Transverse colon (tissue), 4 donors: ENCODE measurements at regions not wholly inside any gene's neighbourhood (a gene's known extent, or its start where the extent isn't known, plus 50 kb on each side); places are given as distances from the start of the nearest gene placed in this dataset.

Experiments used
- DNase-seq: peaks from one replicate; pipeline ENCODE4 v3.0.0-alpha.2; 2019
- H3K27ac ChIP-seq, 4 donors: fragments of 200-600 bp; sonication (generic); 2 replicates each; pipeline ENCODE4 v1.5.1; 2016 to 2018; ENCODE audit warnings: inconsistent platforms in 4 of 4
- H3K27me3 ChIP-seq: fragments of 200-600 bp; sonication (generic); 2 replicates; pipeline ENCODE4 v1.5.1; 2017; ENCODE audit warnings: inconsistent platforms
- H3K36me3 ChIP-seq, 4 donors: fragments of 200-600 bp; sonication (generic); 2 replicates each; pipeline ENCODE4 v1.5.1; 2017 to 2019; ENCODE audit warnings: inconsistent platforms in 4 of 4
- H3K4me1 ChIP-seq, 4 donors: fragments of 200-600 bp; sonication (generic); 2 replicates each; pipeline ENCODE4 v1.5.1; 2017 to 2020; ENCODE audit warnings: inconsistent platforms in 4 of 4
- H3K4me3 ChIP-seq, 4 donors: fragments of 200-600 bp; sonication (generic); 1 replicate in 1 of 4; 2 replicates in 3 of 4; pipeline versions ENCODE4 v1.5.1 to v1.6.1; 2017 to 2019; ENCODE audit warnings: inconsistent platforms in 4 of 4
- H3K9me3 ChIP-seq, 2 donors: fragments of 200-600 bp; sonication (generic); 2 replicates each; pipeline ENCODE4 v1.5.1; 2017 to 2019; ENCODE audit warnings: inconsistent platforms in 2 of 2
- CTCF ChIP-seq, 5 experiments: fragments of 200-600 bp in 3 of 5; fragments of 450-650 bp in 2 of 5; sonication (generic) in 3 of 5; IDR thresholded peaks; 1 replicate in 2 of 5; 2 replicates in 3 of 5; pipeline ENCODE4 v1.5.1; 2016 to 2017; ENCODE audit warnings: antibody characterized with exemption in 5 of 5, inconsistent platforms in 3 of 5, mild to moderate bottlenecking in 2 of 5, moderate library complexity in 1 of 5
- EP300 ChIP-seq: sonication (generic); formaldehyde crosslinking; IDR thresholded peaks from one replicate; pipeline ENCODE4 v1.6.1; 2017; ENCODE audit warnings: antibody characterized with exemption, low read depth
- POLR2A ChIP-seq: fragments of 450-650 bp; IDR thresholded peaks from one replicate; pipeline ENCODE4 v1.6.1; 2016; ENCODE audit warnings: antibody characterized with exemption, mild to moderate bottlenecking, moderate library complexity
- POLR2AphosphoS5 ChIP-seq, 3 donors: sonication (generic); formaldehyde crosslinking; IDR thresholded peaks; one replicate each; pipeline ENCODE4 v1.6.1; 2016; ENCODE audit warnings: antibody characterized with exemption in 3 of 3
- WGBS, 2 donors: methylation state at CpG; one replicate each; pipeline ENCODE4 v1.1.5; 2018; ENCODE audit warnings: low coverage in 1 of 2; 5-methylcytosine and 5-hydroxymethylcytosine counted together
- in situ Hi-C, 4 donors: fragments of 200-750 bp; cut with MboI; loops; one replicate each; pipeline versions ENCODE4 v1.15.0 to v1.15.1; 2017; ENCODE audit warnings: low sequenced_read_pairs in 3 of 4, low pct_ligation_motif_present in 1 of 4, low pct_unique_long_range_greater_than_20kb in 1 of 4
- intact Hi-C: fragments of 100-400 bp; cut with DNase I; formaldehyde crosslinking; loops from one replicate; pipeline ENCODE4 v1.15.1; 2023; ENCODE audit warnings: low total_unique reads

GRCh38 chr10:36087006-36088005, 445.2 kb upstream of the FZD8 start:
- H3K27ac ChIP-seq = no peak overlapping the region
- in situ Hi-C loops (no loop called here), intact Hi-C loops (no loop called here)
- no peaks in the 10 kb centered on the region for H3K27me3 ChIP-seq
- H3K36me3 ChIP-seq = no peaks in the 10 kb centered on the region
- TF ChIP-seq EP300 (no peak), POLR2AphosphoS5 (IDR thresholded peaks at IDR 0.05) (no peak), CTCF (IDR thresholded peaks at IDR 0.05) (no peak), POLR2A (no peak)
- H3K4me1 ChIP-seq = no peaks in the 10 kb centered on the region
- 74 to 82% methylated on average over 6 to 10 of the region's 10 CpGs for WGBS, 2 donors
- H3K4me3 ChIP-seq = no peak overlapping the region
- no peaks in the 10 kb centered on the region for H3K9me3 ChIP-seq
- no peak for DNase-seq

GRCh38 chr10:36075196-36075595, 433.1 kb upstream of the FZD8 start:
- no peak for DNase-seq
- no peaks in the 10 kb centered on the region for H3K36me3 ChIP-seq
- no peaks in the 10 kb centered on the region for H3K9me3 ChIP-seq
- intact Hi-C loops = no loop called here
- H3K4me1 ChIP-seq = no peaks in the 10 kb centered on the region
- H3K27ac ChIP-seq = no peak overlapping the region
- no peak for TF ChIP-seq CTCF (IDR thresholded peaks at IDR 0.05)
- no peak for TF ChIP-seq POLR2A
- no peak for TF ChIP-seq EP300
- TF ChIP-seq POLR2AphosphoS5 (IDR thresholded peaks at IDR 0.05) = no peak
- H3K4me3 ChIP-seq = no peak overlapping the region
- in situ Hi-C loops = no loop called here
- 62 to 68% methylated on average over 4 of the region's 4 CpGs for WGBS, 2 donors
- H3K27me3 ChIP-seq = no peaks in the 10 kb centered on the region

GRCh38 chr10:36073796-36074345, 431.8 kb upstream of the FZD8 start:
- in situ Hi-C loops (loop anchor here in 1 of 4 donors (25.0 kb wide), 1 partner anchor 113 kb away; no protein-coding TSS in a partner anchor), intact Hi-C loops (no loop called here)
- 35 to 61% methylated on average over 2 of the region's 2 CpGs for WGBS, 2 donors
- Histone ChIP-seq H3K36me3 (no peaks in the 10 kb centered on the region), H3K9me3 (no peaks in the 10 kb centered on the region), H3K27me3 (no peaks in the 10 kb centered on the region), H3K4me3 (no peak overlapping the region), H3K27ac (no peak overlapping the region), H3K4me1 (no peaks in the 10 kb centered on the region)
- DNase-seq = no peak
- TF ChIP-seq EP300 (no peak), POLR2A (no peak), POLR2AphosphoS5 (IDR thresholded peaks at IDR 0.05) (no peak), CTCF (IDR thresholded peaks at IDR 0.05) (no peak)

- Histone ChIP-seq H3K9me3 (no peaks in the 10 kb centered on the region), H3K4me1 (no peaks in the 10 kb centered on the region), H3K27ac (no peak overlapping the region), H3K27me3 (no peaks in the 10 kb centered on the region), H3K36me3 (no peaks in the 10 kb centered on the region), H3K4me3 (no peak overlapping the region)
- TF ChIP-seq POLR2A (no peak), EP300 (no peak), CTCF (IDR thresholded peaks at IDR 0.05) (no peak)
- intact Hi-C loops = no loop called here
- no peak for DNase-seq
- in situ Hi-C loops = loop anchor here in 1 of 4 donors (25.0 kb wide), 1 partner anchor 119 kb away; no protein-coding TSS in a partner anchor
Observed at GRCh38 chr10:36068542-36068941, 426.4 kb upstream of the FZD8 start.
